ENCODE measurements at regions not wholly inside any gene's neighbourhood (a gene's known extent, or its start where the extent isn't known, plus 50 kb on each side); places are given as distances from the start of the nearest gene placed in this dataset.
A peak's percentile ranks its signal among the peaks of the same experiment; 100 is the strongest.
"Not testable (repeated sequence)": the region's sequence is repeated elsewhere in the genome, so short reads cannot be mapped to it uniquely, and the experiment has no call there.

DNA sequence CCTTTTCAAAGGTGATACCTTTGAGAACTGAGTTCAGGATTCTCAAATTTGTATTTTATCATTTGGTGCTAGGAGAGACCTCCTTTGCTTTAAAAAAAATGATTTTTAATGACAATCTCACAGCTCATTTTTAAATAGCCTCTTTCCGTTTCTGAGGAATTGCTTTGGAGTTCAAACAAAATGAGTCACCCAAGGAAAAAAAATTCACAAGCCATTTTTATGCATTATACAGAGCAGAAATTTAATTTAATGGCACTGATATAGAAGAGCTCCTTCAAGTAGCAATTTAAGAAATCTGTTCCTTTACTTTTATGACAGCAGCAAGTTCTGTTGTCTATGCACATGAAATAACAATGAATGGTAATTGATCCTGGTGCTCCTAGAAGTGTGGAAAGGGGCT lies 337.9 kb upstream of the KCNMB2 start:
- DNase-seq (ENCODE audit: low read depth): no peak

GRCh38 chr3:178200316-178200715 lies 335.9 kb upstream of the KCNMB2 start:
- DNase-seq (ENCODE audit: low read depth): peak; percentile 6

GRCh38 chr3:178201714-178202113 lies 334.5 kb upstream of the KCNMB2 start:
- no peak for DNase-seq (ENCODE audit: low read depth)

- no peak for DNase-seq (ENCODE audit: low read depth)
These were observed 334.0 kb upstream of the KCNMB2 start for GRCh38 chr3:178202194-178202593.

- no peak for DNase-seq (ENCODE audit: low read depth)
These were observed 333.1 kb upstream of the KCNMB2 start for GRCh38 chr3:178203165-178203564.

DNA sequence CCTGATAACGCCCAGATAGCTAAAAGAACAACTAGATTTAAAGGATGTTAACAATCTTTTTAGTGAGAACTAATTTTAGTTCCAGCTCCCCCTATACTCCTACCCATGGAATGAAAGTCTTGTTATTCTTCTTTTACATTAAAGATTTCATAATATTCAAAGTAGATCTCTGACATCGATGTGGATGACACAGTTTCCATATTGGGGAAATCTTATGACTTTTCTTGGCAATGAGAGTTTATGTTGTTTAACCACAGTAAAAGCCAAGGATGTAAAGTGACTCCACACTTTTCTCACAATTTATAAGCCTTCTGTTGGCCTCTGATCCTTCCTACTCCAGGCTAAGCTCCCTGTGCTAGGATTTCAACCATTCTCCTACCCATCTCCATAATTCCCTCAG lies 332.6 kb upstream of the KCNMB2 start:
- DNase-seq (ENCODE audit: low read depth): no peak

DNA sequence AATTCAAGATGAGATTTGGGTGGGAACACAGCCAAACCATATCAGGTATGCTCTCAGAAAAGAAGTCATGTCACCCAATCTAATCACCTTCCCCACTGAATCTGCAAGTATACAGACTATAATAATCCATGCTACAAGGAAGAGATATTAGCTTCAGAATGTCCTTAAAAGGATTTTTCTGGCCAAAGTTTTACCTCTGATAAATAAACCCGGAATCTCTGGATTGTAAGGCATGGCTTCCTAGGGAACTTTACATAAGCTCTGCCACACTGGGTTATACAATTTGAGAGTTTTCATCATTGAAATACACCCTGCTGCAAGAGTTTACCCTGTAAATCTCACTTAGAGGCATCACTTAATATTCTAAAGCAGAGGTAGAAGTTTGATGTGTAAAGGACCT lies 330.5 kb upstream of the KCNMB2 start:
- DNase-seq (ENCODE audit: low read depth): no peak

GRCh38 chr3:178206521-178206920 lies 329.7 kb upstream of the KCNMB2 start:
- no peak for DNase-seq (ENCODE audit: low read depth)

GRCh38 chr3:178207161-178207560 lies 329.1 kb upstream of the KCNMB2 start:
- not testable (repeated sequence) for DNase-seq (ENCODE audit: low read depth)

DNA sequence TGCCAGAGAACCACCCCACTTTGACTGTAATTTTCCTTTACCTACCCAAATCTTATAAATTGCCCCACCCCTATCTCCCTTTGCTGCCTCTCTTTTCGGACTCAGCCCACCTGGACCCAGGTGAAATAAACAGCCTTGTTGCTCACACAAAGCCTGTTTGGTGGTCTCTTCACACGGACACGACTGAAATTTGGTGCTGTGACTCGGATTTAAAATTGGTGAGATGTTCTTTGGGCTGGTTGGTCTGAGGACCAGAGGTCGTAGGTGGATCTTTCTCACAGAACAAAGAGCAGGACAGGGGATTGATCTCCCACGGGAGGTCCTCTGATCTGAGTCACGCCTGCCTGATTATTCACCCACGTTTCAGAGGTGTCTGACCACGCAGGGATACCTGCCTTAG lies 328.6 kb upstream of the KCNMB2 start:
- DNase-seq (ENCODE audit: low read depth): not testable (repeated sequence)

DNA sequence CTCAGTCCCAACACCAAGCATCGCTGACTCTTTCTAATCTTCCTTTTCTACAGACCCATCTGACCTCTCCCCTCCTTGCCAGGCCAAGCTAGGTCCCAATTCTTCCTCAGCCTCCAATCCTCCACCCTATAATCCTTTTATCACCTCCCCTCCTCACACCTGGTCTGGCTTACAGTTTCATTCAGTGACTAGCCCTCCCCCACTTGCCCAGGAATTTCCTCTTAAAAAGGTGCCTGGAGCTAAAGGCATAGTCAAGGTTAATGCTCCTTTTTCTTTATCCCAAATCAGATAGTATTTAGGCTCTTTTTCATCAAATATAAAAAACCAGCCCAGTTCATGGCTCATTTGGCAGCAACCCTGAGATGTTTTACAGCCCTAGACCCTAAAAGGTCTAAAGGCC lies 327.1 kb upstream of the KCNMB2 start:
- not testable (repeated sequence) for DNase-seq (ENCODE audit: low read depth)

DNA sequence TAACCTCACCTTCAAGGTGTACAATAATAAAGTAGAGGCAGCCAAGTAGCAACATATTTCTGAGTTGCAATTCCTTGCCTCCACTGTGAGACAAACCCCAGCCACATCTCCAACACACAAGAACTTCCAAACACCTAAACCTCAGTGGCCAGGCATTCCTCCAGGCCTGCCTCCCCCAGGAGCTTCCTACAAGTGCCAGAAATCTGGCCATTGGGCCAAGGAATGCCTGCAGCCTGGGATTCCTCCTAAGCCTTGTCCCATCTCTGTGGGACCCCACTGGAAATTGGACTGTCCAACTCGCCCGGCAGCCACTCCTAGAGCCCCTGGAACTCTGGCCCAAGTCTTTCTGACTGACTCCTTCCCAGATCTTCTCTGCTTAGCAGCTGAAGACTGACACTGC lies 326.6 kb upstream of the KCNMB2 start:
- DNase-seq (ENCODE audit: low read depth): not testable (repeated sequence)

GRCh38 chr3:178211086-178211485 lies 325.1 kb upstream of the KCNMB2 start:
- DNase-seq (ENCODE audit: low read depth): not testable (repeated sequence)

DNA sequence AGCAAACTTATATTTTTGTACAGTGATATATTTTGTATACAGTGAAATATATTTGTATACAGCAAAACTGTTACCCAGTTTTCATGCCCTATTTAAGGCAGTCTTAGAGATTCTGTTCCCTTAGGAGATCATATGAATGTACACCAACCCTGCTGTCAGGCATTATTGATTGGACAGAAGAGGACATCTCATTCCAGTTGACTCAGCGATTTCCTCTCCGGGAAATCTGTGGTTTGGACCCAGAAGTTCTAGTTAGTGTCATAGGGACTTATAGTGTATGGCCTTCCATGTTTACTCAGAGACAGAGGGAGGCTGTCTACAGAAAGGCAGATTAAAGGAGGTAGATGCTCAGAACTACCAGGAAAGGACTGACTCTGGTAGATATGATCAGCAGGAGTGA lies 318.8 kb upstream of the KCNMB2 start:
- DNase-seq (ENCODE audit: low read depth): no peak

DNA sequence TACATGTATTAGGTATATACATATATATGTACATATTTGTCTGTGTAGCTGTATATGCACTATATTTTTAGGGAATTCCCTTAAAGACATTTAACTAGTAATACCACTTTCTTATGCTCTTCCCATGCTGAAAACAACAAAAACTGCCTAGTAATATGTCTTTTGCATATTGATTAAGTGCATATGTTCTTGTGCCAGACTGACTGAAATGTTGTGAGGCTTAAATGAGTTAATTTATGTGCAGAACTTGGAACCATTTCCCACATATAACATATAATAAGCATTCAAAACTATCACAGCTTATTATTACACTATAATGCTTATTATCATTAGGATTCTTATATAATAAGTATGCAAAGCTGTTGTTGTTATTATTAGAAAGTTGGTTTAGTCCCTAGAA lies 318.0 kb upstream of the KCNMB2 start:
- no peak for DNase-seq (ENCODE audit: low read depth)

DNA sequence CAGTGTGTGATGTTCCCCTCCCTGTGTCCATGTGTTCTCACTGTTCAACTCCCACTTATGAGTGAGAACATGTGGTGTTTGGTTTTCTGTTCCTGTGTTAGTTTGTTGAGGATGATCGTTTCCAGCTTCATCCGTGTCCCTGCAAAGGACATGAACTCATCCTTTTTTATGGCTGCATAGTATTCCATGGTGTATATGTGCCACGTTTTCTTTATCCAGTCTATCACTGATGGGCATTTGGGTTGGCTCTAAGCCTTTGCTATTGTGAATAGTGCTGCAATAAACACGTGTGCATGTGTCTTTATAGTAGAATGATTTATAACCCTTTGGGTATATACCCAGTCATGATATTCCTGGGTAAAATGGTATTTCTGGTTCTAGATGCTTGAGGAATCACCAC lies 316.6 kb upstream of the KCNMB2 start:
- DNase-seq (ENCODE audit: low read depth): not testable (repeated sequence)

DNA sequence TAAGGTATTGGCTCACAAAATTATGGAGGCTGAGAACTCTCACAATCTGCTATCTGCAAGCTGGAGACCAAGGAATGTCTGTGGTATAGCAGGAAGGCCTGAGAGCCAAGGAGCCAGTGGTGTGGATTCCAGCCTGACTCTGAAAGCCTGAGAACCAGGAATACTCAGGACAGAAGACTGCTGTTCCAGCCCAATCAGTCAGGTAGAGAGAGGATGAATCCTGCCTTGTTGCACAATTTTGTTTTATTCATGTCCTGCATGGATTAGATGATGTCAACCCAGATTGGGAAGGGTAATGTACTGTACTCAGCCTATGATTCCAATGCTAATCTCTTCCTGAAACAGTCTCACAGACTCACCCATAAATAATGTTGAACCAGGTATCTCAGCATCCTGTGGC lies 312.4 kb upstream of the KCNMB2 start:
- no peak for DNase-seq (ENCODE audit: low read depth)

DNA sequence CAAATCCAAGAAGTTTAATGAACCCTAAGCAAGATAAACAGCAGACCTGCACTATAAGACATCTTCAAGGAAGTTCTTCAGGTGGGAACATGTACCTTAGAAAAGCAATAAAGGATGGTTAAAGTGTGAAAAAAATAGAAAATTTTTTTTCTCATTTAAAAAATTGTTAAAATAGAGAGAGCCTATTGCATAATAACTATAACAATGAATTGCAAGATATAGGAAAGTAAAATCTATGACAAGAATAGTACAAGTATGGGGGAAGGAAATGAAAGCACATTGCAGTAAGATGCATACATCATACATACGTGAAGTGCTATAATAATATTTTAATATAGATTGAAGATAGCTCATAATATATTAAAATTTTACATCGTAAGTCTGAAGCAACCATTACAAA lies 310.1 kb upstream of the KCNMB2 start:
- no peak for DNase-seq (ENCODE audit: low read depth)

DNA sequence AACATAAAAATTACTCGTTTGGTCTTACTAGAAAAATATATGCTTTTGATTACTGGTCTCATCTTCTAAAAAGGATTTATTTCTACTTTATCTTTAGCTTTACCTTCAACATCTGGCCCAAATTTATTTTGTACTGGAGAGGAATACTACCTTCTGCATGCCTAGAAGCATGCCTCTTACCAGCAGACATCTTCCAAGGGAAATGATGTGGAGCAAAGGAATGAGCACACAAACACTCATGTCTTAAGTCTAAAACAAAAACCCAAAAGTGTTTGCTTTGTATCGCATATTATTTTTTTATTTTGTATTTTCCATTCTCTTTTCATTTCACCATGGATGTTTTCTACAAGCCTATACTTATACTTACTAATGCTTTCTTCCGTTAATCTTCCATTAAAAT lies 304.6 kb upstream of the KCNMB2 start:
- no peak for DNase-seq (ENCODE audit: low read depth)

- no peak for DNase-seq (ENCODE audit: low read depth)
These were observed 302.7 kb upstream of the KCNMB2 start for GRCh38 chr3:178233371-178234071.

GRCh38 chr3:178236555-178237277 lies 299.5 kb upstream of the KCNMB2 start:
- DNase-seq (ENCODE audit: low read depth): no peak

GRCh38 chr3:178238179-178238578 lies 298.1 kb upstream of the KCNMB2 start:
- no peak for DNase-seq (ENCODE audit: low read depth)

Measured in RPMI7951 (cell line).